Heart left ventricle (tissue), 13 donors: ENCODE measurements at regions not wholly inside any gene's neighbourhood (a gene's known extent, or its start where the extent isn't known, plus 50 kb on each side); places are given as distances from the start of the nearest gene placed in this dataset.

Experiments used
- CTCF ChIP-seq, 12 donors: fragments of 200-600 bp; sonication (generic) in 4 of 12; IDR thresholded peaks; one replicate each; pipeline versions ENCODE4 v1.5.0 to v1.8.0; 2018 to 2022; ENCODE audit warnings: antibody characterized with exemption in 12 of 12, mild to moderate bottlenecking in 5 of 12
- POLR2A ChIP-seq, 2 donors: fragments of 450-650 bp; IDR thresholded peaks; one replicate each; pipeline ENCODE4 v1.6.1; 2017; ENCODE audit warnings: antibody characterized with exemption in 2 of 2, mild to moderate bottlenecking in 2 of 2, moderate library complexity in 2 of 2
- donor health status: ischemic (EF 13 %, LVEDD 7.1; RV severe dilation, severe dysfunction).
- donor health status: DM: no; HTN: yes; CAD: no.
- donor health status: DM: no; HTN: no; CAD: no.
- donor health status: ischemic (EF 25% LVEDD 6.9; RV normal size, moderate dysfunction).
- donor health status: ischemic (EF 25% LVEDD 5.7; RV mildly dilated, moderate dysfunction).
- donor health status: ischemic (EF 35%, LVEDD 5.7; RV mildly dilated, moderate dysfunction).
- donor health status: nonischemic (EF 11% LVEDD 7.7; RV severe dilation, severe dysfunction).
- donor health status: DM: yes; HTN: yes; CAD: no.
- donor health status: PGD.
- donor health status: ischemic (EF 29% LVEDD 5.4; RV normal size, mild dysfunction).
- donor health status: nonischemic (EF 23%, LVEDD 6.1; RV moderate dilation, normal function).

DNA sequence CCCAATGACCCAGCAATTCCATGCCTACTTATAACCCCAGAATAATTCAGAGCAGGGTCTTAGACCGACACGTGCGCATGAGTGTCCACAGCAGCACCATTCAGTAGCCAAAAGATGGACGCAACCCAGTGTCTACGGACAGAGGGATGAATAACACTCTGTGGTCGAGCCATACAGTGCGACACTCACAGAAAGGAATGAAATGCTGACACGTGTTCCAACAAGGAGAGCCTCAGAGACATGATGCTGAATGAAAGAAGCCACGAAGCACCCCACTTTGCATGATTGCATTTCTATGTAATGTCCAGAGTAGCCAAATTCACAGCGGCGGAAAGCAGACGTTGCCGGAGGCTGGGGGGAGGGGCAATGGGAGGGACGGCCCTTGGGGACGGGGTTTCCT lies 134.4 kb downstream of the CTTN start:
- TF ChIP-seq POLR2A (IDR thresholded peaks at IDR 0.05) (no peak), CTCF (IDR thresholded peaks at IDR 0.05) (no peak)
